Loucy (cell line): ENCODE measurements at regions not wholly inside any gene's neighbourhood (a gene's known extent, or its start where the extent isn't known, plus 50 kb on each side); places are given as distances from the start of the nearest gene placed in this dataset.

Source experiments
- H2AFZ ChIP-seq: fragments of 200-600 bp; sonication (generic); 2 replicates; pipeline ENCODE4 v1.6.0; 2016; ENCODE audit warnings: antibody characterized with exemption, mild to moderate bottlenecking, low read length, moderate library complexity
- H3F3A ChIP-seq: fragments of 200-600 bp; 2 replicates; pipeline ENCODE4 v1.6.0; 2016; ENCODE audit warnings: antibody characterized with exemption, low read depth, mild to moderate bottlenecking
- H3K27me3 ChIP-seq: fragments of 200-600 bp; sonication (generic); 2 replicates; pipeline ENCODE4 v1.6.1; 2014; ENCODE audit warnings: low read length, mild to moderate bottlenecking; ENCODE audit not compliant: insufficient read depth, poor library complexity, severe bottlenecking
- H3K36me3 ChIP-seq: fragments of 200-600 bp; sonication (generic); 2 replicates; pipeline ENCODE4 v1.6.1; 2016; ENCODE audit warnings: low read length; ENCODE audit not compliant: insufficient read depth
- H3K4me1 ChIP-seq: fragments of 200-600 bp; sonication (generic); 2 replicates; pipeline ENCODE4 v1.5.1; 2014; ENCODE audit warnings: low read length, mild to moderate bottlenecking; ENCODE audit not compliant: insufficient read depth, poor library complexity, severe bottlenecking
- H3K4me2 ChIP-seq: fragments of 200-600 bp; sonication (generic); 2 replicates; pipeline ENCODE4 v1.6.0; 2014; ENCODE audit warnings: antibody characterized with exemption, low read length, low read depth, mild to moderate bottlenecking; ENCODE audit not compliant: poor library complexity, severe bottlenecking
- H3K4me3 ChIP-seq: fragments of 200-600 bp; sonication (generic); 2 replicates; pipeline ENCODE4 v1.5.1; 2014; ENCODE audit warnings: low read length, mild to moderate bottlenecking, mixed read lengths; ENCODE audit not compliant: poor library complexity, severe bottlenecking
- H3K79me2 ChIP-seq: fragments of 200-600 bp; sonication (generic); 2 replicates; pipeline ENCODE4 v1.6.1; 2014; ENCODE audit warnings: low read length; ENCODE audit not compliant: insufficient read depth
- H3K9ac ChIP-seq: fragments of 200-600 bp; sonication (generic); 2 replicates; pipeline ENCODE4 v1.6.0; 2014; ENCODE audit warnings: mild to moderate bottlenecking, low read depth, low read length, moderate library complexity; ENCODE audit not compliant: poor library complexity, severe bottlenecking
- H3K9me2 ChIP-seq: fragments of 200-600 bp; sonication (generic); replicated peaks from 2 replicates; pipeline ENCODE4 v1.6.1; 2016; ENCODE audit warnings: low read depth, low read length, mixed read lengths
- H3K9me3 ChIP-seq: fragments of 200-600 bp; sonication (generic); 2 replicates; pipeline ENCODE4 v1.6.1; 2014; ENCODE audit warnings: mild to moderate bottlenecking, antibody characterized with exemption, low read length, low read depth; ENCODE audit not compliant: insufficient read depth
- H4K20me1 ChIP-seq: fragments of 200-600 bp; sonication (generic); 2 replicates; pipeline ENCODE4 v1.6.0; 2014; ENCODE audit warnings: antibody characterized with exemption, low read length, mild to moderate bottlenecking; ENCODE audit not compliant: insufficient read depth, poor library complexity, severe bottlenecking
- CTCF ChIP-seq: fragments of 200-600 bp; sonication (generic); conservative IDR thresholded peaks from 2 replicates; pipeline ENCODE4 v1.5.1; 2014; ENCODE audit warnings: mild to moderate bottlenecking, antibody characterized with exemption, low read length
- EZH2phosphoT487 ChIP-seq: fragments of 200-600 bp; IDR thresholded peaks from 2 replicates; pipeline ENCODE4 v1.6.1; 2018; ENCODE audit warnings: antibody characterized with exemption, mild to moderate bottlenecking, moderate library complexity, borderline replicate concordance

- no peak overlapping the region for H3K4me3 ChIP-seq
- H3K27me3 ChIP-seq = no peaks in the 10 kb centered on the region
- no peak overlapping the region for H3K9ac ChIP-seq
- no peak overlapping the region for H3K4me2 ChIP-seq
- no peaks in the 10 kb centered on the region for H3K9me2 ChIP-seq
- peaks cover 22% of the 10 kb centered on the region for H3K4me1 ChIP-seq
- no peak overlapping the region for H2AFZ ChIP-seq
- H4K20me1 ChIP-seq = no peaks in the 10 kb centered on the region
- no peaks in the 10 kb centered on the region for H3K36me3 ChIP-seq
- H3F3A ChIP-seq = no peaks in the 10 kb centered on the region
- TF ChIP-seq CTCF (no peak), EZH2phosphoT487 (no peak)
- no peaks in the 10 kb centered on the region for H3K9me3 ChIP-seq
- H3K79me2 ChIP-seq = no peaks in the 10 kb centered on the region
Measured at GRCh38 chr1:172832006-172832725, 173.3 kb downstream of the FASLG start.

- no peaks in the 10 kb centered on the region for H3K9me3 ChIP-seq
- H2AFZ ChIP-seq = no peak overlapping the region
- no peaks in the 10 kb centered on the region for H3K9me2 ChIP-seq
- no peaks in the 10 kb centered on the region for H4K20me1 ChIP-seq
- peaks cover 22% of the 10 kb centered on the region for H3K4me1 ChIP-seq
- no peak overlapping the region for H3K4me3 ChIP-seq
- H3K9ac ChIP-seq = no peak overlapping the region
- no peaks in the 10 kb centered on the region for H3K36me3 ChIP-seq
- H3K27me3 ChIP-seq = no peaks in the 10 kb centered on the region
- no peaks in the 10 kb centered on the region for H3K79me2 ChIP-seq
- H3K4me2 ChIP-seq = no peak overlapping the region
- no peaks in the 10 kb centered on the region for H3F3A ChIP-seq
- TF ChIP-seq EZH2phosphoT487 (no peak), CTCF (no peak)
Measured at GRCh38 chr1:172833954-172834353, 175.1 kb downstream of the FASLG start.

GRCh38 chr1:172834609-172835008, 175.7 kb downstream of the FASLG start:
- no peak overlapping the region for H3K4me3 ChIP-seq
- no peak overlapping the region for H2AFZ ChIP-seq
- no peaks in the 10 kb centered on the region for H3K79me2 ChIP-seq
- H3K9me2 ChIP-seq = no peaks in the 10 kb centered on the region
- H3K36me3 ChIP-seq = no peaks in the 10 kb centered on the region
- no peak overlapping the region for H3K4me2 ChIP-seq
- H4K20me1 ChIP-seq = no peaks in the 10 kb centered on the region
- no peaks in the 10 kb centered on the region for H3K27me3 ChIP-seq
- TF ChIP-seq CTCF = no peak
- TF ChIP-seq EZH2phosphoT487 = no peak
- no peaks in the 10 kb centered on the region for H3K9me3 ChIP-seq
- H3F3A ChIP-seq = no peaks in the 10 kb centered on the region
- no peak overlapping the region for H3K9ac ChIP-seq
- peaks cover 22% of the 10 kb centered on the region for H3K4me1 ChIP-seq
